Spinal cord (tissue), 9 donors: ENCODE measurements at regions not wholly inside any gene's neighbourhood (a gene's known extent, or its start where the extent isn't known, plus 50 kb on each side); places are given as distances from the start of the nearest gene placed in this dataset.

ENCODE experiments used
- DNase-seq, 6 donors: peaks; one replicate each; pipeline versions ENCODE4 v3.0.0 to v3.0.0-alpha.2; 2013 to 2015; ENCODE audit warnings: low spot score in 6 of 6, low read depth in 4 of 6
- H3K27ac ChIP-seq: one replicate; pipeline ENCODE4 v1.5.1; 2013; ENCODE audit warnings: low read depth, low read length, control low read depth
- H3K27me3 ChIP-seq: one replicate; pipeline ENCODE4 v1.6.1; 2013; ENCODE audit warnings: low read length; ENCODE audit not compliant: control insufficient read depth, insufficient read depth
- H3K36me3 ChIP-seq: one replicate; pipeline ENCODE4 v1.6.1; 2013; ENCODE audit warnings: low read length; ENCODE audit not compliant: control insufficient read depth, insufficient read depth
- H3K4me1 ChIP-seq: one replicate; pipeline ENCODE4 v1.6.1; 2013; ENCODE audit warnings: low read length; ENCODE audit not compliant: control insufficient read depth, insufficient read depth
- H3K4me3 ChIP-seq: one replicate; pipeline ENCODE4 v1.5.1; 2013; ENCODE audit warnings: low read depth, low read length, control low read depth
- H3K9me3 ChIP-seq: one replicate; pipeline ENCODE4 v1.6.1; 2013; ENCODE audit warnings: low read length; ENCODE audit not compliant: control insufficient read depth, insufficient read depth
- WGBS: methylation state at CpG from one replicate; pipeline ENCODE4 v1.1.5; 2013; ENCODE audit warnings: missing lambda C conversion rate; ENCODE audit not compliant: insufficient coverage; 5-methylcytosine and 5-hydroxymethylcytosine counted together
- donor health status: healthy.

- H3K9me3 ChIP-seq = no peaks in the 10 kb centered on the region
- H3K36me3 ChIP-seq = no peaks in the 10 kb centered on the region
- no peak overlapping the region for H3K4me3 ChIP-seq
- WGBS = 88% methylated on average over 3 of the region's 3 CpGs
- H3K27ac ChIP-seq = no peak overlapping the region
- DNase-seq = peak in 1 of 6 donors; percentile 31
- H3K27me3 ChIP-seq = no peaks in the 10 kb centered on the region
- no peaks in the 10 kb centered on the region for H3K4me1 ChIP-seq
Measured at GRCh38 chr17:62913991-62914570, 52.0 kb upstream of the TANC2 start.

- Histone ChIP-seq H3K27me3 (no peaks in the 10 kb centered on the region), H3K4me1 (no peaks in the 10 kb centered on the region), H3K36me3 (no peaks in the 10 kb centered on the region), H3K9me3 (no peaks in the 10 kb centered on the region), H3K27ac (no peak overlapping the region), H3K4me3 (no peak overlapping the region)
- 100% methylated on average over 2 of the region's 4 CpGs for WGBS
- DNase-seq = no peak
Measured at GRCh38 chr17:62912363-62912762, 53.7 kb upstream of the TANC2 start.

DNA sequence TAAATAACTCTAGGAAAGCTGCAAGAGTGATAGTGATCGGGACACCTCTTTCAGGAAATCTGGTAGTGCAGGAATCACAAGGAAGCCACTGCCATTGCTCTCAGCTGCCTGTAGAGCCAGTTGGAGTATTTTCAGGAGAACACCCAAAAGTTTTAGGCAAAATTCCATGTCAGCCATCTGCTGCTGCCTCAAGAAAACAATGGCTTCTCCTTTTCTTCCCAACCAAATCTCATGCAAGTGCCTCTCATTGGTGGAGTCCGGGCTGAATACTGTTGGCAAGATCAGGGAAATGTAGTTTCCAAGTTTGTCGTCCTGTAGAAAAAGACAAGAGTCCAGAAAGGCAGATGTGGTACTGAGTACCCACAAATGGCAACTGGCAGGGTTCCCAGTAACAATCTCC is 54.9 kb upstream of the TANC2 start:
- Histone ChIP-seq H3K36me3 (no peaks in the 10 kb centered on the region), H3K9me3 (no peaks in the 10 kb centered on the region), H3K4me1 (no peaks in the 10 kb centered on the region), H3K27me3 (no peaks in the 10 kb centered on the region), H3K27ac (no peak overlapping the region), H3K4me3 (no peak overlapping the region)
- peak in 2 of 6 donors; percentile 54 to 95 for DNase-seq
- WGBS = 53% methylated on average over 1 of the region's 3 CpGs

GRCh38 chr17:62910277-62910676 is 55.8 kb upstream of the TANC2 start:
- no CpG with 5 or more reads among the region's 4 CpGs for WGBS
- Histone ChIP-seq H3K36me3 (no peaks in the 10 kb centered on the region), H3K4me3 (no peak overlapping the region), H3K27ac (no peak overlapping the region), H3K27me3 (no peaks in the 10 kb centered on the region), H3K9me3 (no peaks in the 10 kb centered on the region), H3K4me1 (no peaks in the 10 kb centered on the region)
- no peak for DNase-seq

GRCh38 chr17:62907961-62908360 is 58.1 kb upstream of the TANC2 start:
- H3K27me3 ChIP-seq = no peaks in the 10 kb centered on the region
- H3K36me3 ChIP-seq = no peaks in the 10 kb centered on the region
- H3K4me1 ChIP-seq = no peaks in the 10 kb centered on the region
- H3K9me3 ChIP-seq = no peaks in the 10 kb centered on the region
- H3K27ac ChIP-seq = no peak overlapping the region
- no peak overlapping the region for H3K4me3 ChIP-seq
- DNase-seq = no peak
- 83% methylated on average over 2 of the region's 4 CpGs for WGBS

GRCh38 chr17:62906881-62907280 is 59.2 kb upstream of the TANC2 start:
- no peak overlapping the region for H3K4me3 ChIP-seq
- H3K9me3 ChIP-seq = no peaks in the 10 kb centered on the region
- H3K27me3 ChIP-seq = no peaks in the 10 kb centered on the region
- no peaks in the 10 kb centered on the region for H3K36me3 ChIP-seq
- H3K27ac ChIP-seq = no peak overlapping the region
- no peaks in the 10 kb centered on the region for H3K4me1 ChIP-seq
- DNase-seq = no peak

- H3K4me1 ChIP-seq = no peaks in the 10 kb centered on the region
- no peaks in the 10 kb centered on the region for H3K9me3 ChIP-seq
- no peak for DNase-seq
- H3K36me3 ChIP-seq = no peaks in the 10 kb centered on the region
- no peak overlapping the region for H3K27ac ChIP-seq
- no CpG with 5 or more reads among the region's 4 CpGs for WGBS
- H3K27me3 ChIP-seq = no peaks in the 10 kb centered on the region
- H3K4me3 ChIP-seq = no peak overlapping the region
Measured at GRCh38 chr17:62905233-62905632, 60.8 kb upstream of the TANC2 start.

DNA sequence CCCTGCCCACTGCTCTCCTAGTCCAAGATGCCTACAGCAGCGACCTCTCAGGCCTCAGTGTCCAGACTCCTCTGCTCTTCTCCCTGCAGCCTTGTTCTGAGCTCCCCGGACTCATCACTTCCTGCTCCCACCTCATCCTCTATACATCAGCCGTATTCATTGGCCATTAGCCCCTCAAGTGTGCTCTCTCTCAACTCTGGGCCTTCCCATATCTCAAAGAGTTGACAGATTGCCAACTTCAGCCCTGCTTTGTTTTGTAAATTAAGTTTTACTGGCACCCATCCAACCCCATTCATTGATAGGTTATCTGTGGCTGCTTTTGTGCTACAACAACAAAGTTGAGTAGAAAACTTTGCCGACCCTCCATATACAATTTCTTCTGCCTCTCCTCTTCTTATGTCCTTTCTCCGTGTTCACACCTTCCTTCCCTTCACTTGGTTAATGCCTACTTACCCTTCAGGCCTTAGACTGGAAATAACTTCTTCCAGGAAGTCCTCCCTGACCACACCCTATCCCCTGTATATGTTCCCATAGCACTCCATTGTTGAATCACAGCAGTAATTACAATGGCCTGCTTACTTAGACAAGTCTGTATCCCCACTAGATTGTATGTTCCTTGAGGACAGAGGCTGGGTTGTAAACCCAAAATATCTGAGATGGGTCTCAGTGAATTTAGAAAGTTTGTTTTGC is 63.4 kb upstream of the TANC2 start:
- no peaks in the 10 kb centered on the region for H3K4me1 ChIP-seq
- 39% methylated on average over 5 of the region's 5 CpGs for WGBS
- H3K36me3 ChIP-seq = no peaks in the 10 kb centered on the region
- no peak overlapping the region for H3K27ac ChIP-seq
- DNase-seq = peak in 1 of 6 donors; percentile 20
- H3K27me3 ChIP-seq = no peaks in the 10 kb centered on the region
- H3K9me3 ChIP-seq = no peaks in the 10 kb centered on the region
- no peak overlapping the region for H3K4me3 ChIP-seq

GRCh38 chr17:62901544-62901943 is 64.5 kb upstream of the TANC2 start:
- H3K4me1 ChIP-seq = no peaks in the 10 kb centered on the region
- H3K27me3 ChIP-seq = no peaks in the 10 kb centered on the region
- H3K9me3 ChIP-seq = no peaks in the 10 kb centered on the region
- H3K4me3 ChIP-seq = no peak overlapping the region
- no peak overlapping the region for H3K27ac ChIP-seq
- DNase-seq = no peak
- H3K36me3 ChIP-seq = no peaks in the 10 kb centered on the region
- 96% methylated on average over 5 of the region's 8 CpGs for WGBS

DNA sequence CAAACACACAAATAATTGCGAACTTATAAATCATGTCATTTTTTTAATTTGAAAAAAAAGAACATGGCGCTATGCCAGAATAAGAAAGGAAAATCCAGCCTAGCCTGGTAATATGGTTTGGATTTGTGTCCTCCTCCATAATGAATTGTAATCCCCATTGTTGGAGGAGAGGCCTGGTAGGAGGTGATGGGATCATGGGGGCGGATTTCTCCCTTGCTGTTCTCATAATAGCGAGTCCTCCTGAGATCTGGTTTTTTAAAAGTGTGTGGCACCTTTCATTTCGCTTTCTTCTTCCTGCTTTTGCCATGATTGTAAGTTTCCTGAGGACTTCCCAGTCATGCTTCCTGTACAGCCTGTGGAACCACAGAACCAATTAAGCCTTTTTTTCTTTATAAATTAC is 65.9 kb upstream of the TANC2 start:
- H3K4me1 ChIP-seq = no peaks in the 10 kb centered on the region
- no peaks in the 10 kb centered on the region for H3K27me3 ChIP-seq
- no peaks in the 10 kb centered on the region for H3K36me3 ChIP-seq
- H3K9me3 ChIP-seq = no peaks in the 10 kb centered on the region
- 100% methylated on average over 2 of the region's 5 CpGs for WGBS
- H3K4me3 ChIP-seq = no peak overlapping the region
- DNase-seq = no peak
- no peak overlapping the region for H3K27ac ChIP-seq
